Erythroblast (primary cell): ENCODE measurements at regions not wholly inside any gene's neighbourhood (a gene's known extent, or its start where the extent isn't known, plus 50 kb on each side); places are given as distances from the start of the nearest gene placed in this dataset.

ENCODE experiments used
- GATA1 ChIP-seq: IDR thresholded peaks from 2 replicates; pipeline ENCODE4 v1.6.1; 2011; ENCODE audit warnings: low read depth, mild to moderate bottlenecking, control low read depth, low read length, moderate library complexity
- POLR2A ChIP-seq: IDR thresholded peaks from 2 replicates; pipeline ENCODE4 v1.6.1; 2011; ENCODE audit warnings: mild to moderate bottlenecking, low read length

- TF ChIP-seq POLR2A (no peak), GATA1 (no peak)
Measured at GRCh38 chr10:33098951-33099663, 141.1 kb upstream of the ITGB1 start.
